NCI-H1105 treated with DMSO at 0.1 percent for 48 hours (cell line): ENCODE measurements at regions not wholly inside any gene's neighbourhood (a gene's known extent, or its start where the extent isn't known, plus 50 kb on each side); places are given as distances from the start of the nearest gene placed in this dataset.

Experiments
- DNase-seq: peaks from one replicate; lab custom pipeline; 2025; lab: John Stamatoyannopoulos, UW

DNA sequence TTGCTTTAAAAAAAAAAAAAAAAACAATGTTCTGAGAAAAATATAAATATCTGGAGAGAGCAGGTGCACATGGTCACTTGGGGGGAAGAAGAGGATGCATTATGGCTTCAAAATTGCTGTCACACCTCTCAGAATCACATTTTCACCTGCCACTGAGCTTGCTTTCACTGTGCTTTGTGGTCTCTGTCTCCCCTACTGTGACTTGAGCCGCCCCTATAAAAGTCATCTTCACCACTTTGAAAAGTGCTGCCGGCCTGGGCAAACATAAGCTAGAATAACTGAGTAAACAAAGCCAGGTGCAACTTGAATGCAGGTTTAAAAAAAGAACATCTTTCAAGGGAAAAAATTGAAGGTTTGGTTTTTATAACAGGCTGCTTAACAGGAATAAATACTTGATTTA lies 368.1 kb upstream of the GRIA1 start:
- DNase-seq: peak; percentile 95

DNA sequence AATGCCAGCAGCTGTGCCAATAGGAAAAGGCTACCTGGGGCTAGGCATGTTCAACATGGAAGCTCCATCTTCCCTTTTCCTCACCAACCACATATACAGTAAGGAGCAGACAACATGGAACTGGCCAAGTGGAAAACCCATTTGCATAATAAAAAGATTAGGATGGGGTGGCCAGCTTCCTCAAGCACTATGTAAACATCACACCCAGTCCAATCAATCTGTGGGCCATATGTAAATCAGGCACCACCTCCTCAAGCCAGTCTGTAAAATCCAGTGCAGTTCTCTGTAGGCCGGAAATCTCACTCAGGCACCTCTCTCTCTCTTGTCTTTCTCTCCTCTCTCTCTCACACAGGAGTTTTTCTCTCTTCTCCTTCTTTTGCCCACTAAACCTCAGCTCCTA lies 360.2 kb upstream of the GRIA1 start:
- DNase-seq: peak; percentile 10

DNA sequence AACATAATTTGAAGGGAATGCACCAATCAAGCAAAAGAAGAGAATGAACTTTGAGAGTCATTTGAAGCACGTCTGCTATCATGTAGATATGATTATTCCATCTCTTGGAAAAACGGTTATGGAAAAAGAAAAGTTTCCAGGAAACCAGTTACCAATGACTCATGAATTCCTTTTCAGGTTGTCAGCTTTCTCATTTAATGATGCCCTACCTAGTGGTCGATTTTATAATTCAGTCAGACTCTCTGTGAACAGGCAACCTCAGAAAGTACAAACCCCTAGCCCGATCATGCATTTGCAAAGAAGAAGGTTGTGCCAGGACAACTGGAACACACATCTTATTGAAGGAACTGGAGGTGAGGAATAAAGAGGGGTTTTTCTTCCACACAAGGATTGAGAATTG lies 355.1 kb upstream of the GRIA1 start:
- DNase-seq: no peak

DNA sequence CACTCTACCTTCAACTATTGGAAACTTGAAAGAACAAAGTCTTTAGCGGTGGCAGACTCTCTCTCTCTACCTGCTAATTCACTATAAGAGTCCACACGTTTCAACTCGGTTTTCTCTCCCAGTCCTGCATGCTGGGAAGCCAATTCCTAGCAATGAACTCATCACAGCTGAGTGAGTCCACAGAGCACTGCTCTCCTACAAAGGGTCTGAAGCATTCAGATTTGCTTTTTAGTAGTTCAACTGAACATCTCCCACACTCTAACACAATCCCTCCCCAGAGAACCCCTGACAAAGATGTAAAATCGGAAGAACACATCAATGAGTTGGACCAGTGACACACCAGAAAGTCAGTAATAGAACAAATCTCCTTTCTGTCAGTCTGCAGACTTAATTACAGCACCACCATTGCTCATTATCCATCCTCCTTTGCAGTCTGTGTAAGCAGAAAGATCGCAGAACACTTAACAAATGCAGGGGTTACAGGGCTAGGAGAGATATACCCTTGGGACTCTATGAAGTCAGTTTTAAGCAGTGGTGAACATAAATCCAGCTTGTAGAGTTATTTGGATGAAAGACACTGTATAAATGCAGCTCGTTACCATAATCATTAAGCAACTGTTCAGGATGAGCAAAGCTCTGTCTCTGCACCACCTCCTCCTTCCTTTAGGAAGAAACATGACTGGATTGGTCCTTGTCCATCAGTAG lies 353.4 kb upstream of the GRIA1 start:
- DNase-seq: no peak

DNA sequence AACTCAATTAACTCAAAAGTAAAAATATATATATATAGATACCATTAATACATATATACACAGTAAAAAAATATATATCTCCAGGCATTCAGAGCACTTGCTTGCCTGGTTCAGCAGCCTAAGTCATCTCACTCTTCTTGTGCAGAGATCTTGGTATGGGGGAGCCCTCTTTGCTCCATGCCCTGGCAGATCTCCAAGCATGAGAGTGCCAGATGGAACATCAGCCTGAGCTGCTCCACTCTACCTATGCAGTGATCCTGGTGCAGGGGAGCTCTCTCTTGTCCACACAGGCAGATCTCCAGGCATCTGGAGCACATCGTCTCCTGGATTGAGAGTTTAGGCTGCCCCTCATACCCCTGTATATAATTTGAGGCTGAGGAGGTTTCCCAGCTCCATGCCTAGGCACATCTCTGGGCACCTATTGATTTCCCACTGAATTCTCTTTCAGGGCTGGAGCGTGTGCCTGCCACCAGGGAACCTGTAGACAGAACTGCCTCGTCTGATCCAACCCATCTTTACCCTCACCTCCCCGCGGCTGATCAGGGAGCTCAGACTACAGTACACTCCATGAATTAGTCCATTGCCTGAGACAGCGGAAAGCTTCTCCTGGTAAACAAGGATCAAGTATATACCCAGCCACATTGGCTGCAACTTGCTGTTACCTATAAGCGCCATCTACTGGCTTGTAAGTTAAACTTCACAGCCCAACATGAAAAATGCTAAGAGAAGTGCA lies 342.4 kb upstream of the GRIA1 start:
- DNase-seq: peak; percentile 82

DNA sequence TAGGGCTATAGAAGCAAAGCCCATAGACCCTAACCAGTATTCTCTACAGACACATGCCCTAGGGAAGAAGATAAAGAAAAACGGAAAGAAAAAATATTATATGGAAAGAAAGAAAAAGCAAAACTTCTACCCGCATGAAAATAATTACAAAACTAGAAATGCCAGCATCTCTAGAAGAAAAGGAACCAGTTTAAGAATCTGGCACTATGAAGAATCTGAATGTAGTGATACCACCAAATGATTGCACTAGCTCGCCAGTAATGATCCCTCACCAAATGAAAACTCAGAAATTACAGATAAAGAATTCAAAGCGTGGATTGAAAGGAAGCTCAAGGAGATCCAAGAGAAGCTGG lies 341.9 kb upstream of the GRIA1 start:
- DNase-seq: no peak

DNA sequence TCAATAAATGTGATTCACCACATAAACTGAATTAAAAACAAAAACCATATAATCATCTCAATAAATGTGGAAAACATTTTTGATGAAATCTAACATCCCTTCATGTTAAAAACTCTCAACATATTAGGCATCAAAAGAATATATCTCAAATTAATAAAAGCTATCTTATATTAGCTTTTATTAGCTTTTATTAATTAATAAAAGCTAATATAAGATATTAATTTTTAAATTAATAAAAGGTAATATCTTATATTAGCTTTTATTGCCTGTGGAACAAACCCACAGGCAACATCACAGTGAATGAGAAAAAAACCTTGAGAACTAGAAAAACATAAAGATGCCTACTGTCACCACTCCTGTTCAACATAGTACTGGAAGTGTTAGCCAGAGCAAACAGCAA lies 338.9 kb upstream of the GRIA1 start:
- DNase-seq: no peak

DNA sequence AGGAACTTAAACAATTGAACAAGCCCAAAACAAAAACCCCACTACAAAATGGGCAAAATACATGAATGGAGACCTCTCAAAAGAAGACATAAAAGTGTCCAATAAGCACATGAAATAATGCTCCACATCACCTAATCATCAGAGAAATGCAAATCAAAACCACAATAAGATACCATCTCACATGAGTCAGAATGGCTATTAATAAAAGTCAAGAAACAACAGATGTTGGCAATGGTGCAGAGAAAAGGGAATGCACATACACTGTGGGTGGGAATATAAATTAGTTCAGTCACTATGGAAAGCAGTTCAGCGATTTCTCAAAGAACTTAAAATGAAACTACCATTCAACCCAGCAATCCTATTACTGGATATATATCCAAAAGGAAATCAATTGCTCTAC lies 337.4 kb upstream of the GRIA1 start:
- no peak for DNase-seq

DNA sequence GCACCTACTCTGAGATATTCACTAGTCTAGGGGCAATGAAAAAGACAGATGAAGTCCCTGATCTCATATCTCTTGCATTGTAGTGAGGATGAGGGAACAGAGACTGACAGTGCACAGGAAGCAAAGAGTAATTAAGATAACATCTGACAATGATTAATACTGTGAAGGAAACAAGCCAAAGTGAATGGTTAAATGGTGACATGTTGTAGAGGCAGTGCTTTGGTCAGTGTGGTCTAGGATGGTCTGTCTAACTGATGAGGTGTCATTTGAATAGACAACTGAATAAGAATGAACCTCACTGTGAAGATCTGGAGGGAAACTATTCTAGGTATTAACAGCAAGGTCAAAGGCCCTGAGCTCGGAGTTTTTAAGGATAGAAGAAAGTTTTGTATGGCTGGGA lies 333.3 kb upstream of the GRIA1 start:
- no peak for DNase-seq

DNA sequence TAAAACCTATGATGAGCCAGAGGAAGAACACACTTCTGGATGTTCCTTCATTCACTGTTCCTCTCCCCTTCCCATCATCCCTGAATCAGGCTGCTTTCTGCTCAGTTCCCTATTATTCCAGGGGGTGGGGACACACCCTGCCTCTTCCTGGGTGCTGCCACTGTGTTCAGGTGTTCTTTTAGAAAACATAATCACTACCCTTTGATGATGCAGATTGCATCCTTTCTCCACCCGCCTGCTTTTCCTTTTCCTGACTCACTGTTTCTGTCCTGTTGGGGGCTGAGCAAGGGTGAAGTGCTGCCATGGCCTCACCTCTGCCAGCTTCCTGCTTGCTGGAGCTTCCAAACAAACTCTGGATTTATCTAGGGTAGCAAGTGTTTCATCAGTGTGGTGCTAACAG lies 331.9 kb upstream of the GRIA1 start:
- no peak for DNase-seq

DNA sequence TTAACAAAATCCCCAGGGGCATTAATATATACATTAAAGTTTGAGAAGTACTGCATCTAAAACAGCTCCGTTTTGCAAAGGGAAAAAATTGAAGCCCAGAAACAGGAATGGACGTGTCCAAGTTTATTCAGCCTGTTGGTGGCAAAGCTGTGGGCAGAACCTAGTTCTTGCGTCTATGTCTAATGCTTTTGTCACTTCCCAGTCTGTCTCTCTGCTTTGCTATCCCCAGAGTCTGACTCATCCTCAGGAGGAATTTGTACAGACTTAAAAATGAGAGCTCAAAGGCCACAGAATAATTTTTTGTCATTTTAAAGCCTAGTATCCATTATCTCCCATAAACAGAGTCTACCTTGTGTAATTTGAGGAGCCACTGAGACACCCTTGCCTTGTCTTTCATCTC lies 330.9 kb upstream of the GRIA1 start:
- no peak for DNase-seq

DNA sequence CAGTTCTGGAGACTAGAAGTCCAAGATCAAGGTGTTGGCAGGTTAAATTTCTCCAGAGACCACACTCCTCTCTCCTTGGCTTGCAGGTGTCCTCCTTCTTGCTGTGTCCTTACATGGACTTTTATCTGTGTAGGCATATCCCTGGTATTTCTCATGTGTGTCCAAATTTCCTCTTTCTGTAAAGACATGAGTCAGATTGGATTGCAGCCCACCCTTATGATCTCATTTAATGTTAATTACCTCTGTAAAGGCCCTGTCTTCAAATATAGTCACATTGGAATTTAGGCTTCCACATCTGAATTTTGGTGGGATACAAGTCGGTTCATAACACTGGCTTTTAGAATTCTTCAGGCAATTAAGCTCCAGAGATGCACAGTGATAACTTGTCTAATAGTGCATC lies 322.2 kb upstream of the GRIA1 start:
- DNase-seq: no peak

DNA sequence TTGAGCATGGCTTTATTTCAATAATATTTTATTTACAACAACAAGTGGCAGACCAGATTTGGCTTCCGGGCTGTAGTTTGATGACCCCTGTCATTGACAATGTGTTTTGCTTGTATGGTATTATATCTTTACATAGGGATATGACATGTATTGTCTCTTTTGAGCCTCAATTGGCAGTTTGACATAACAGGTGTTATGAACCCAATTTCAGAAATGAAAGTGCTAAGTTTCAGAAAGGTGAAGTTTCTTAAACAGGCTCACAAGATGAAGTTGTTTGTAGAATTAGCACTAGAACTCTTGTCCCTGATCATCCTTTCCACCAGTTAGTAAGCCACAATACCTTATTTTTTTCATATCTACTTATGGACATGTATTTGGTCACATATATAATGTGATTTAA lies 303.0 kb upstream of the GRIA1 start:
- DNase-seq: no peak

DNA sequence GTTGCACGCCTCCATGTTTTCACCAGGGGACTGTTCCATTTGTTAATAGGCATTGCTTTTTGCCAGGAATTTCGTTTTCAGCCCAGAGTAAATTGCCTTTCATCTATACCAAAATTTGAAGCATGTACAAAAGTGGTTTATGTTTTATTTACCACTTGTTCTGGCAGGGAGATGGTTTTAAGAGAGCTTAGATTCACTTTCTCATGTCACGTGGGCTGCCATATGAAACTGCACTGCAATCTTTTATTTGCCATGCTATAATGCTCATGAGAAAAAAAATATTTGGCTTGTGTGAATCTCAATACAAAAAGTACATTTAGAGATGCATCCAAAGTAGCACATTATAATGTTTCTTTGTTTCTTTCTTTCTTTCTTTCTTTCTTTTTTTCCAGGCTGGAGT lies 284.1 kb upstream of the GRIA1 start:
- no peak for DNase-seq

DNA sequence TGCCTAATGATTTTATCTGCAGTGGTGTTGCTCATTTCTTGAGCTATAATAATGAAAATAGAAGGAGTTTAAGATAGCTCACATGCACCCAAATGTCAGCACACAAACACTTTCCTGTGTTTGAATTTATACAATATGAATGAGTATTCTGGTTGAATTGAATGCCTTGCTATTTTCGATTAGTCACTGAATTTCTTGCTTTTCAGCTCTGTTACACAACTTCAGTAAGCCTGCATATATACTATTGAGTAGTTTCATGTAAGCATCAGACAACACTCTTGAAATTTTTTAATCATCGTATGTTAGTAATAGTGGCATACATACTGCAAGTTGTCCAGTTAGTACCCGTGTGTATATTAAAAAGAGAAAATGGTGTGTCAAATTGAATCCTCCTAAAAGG lies 281.5 kb upstream of the GRIA1 start:
- DNase-seq: no peak

DNA sequence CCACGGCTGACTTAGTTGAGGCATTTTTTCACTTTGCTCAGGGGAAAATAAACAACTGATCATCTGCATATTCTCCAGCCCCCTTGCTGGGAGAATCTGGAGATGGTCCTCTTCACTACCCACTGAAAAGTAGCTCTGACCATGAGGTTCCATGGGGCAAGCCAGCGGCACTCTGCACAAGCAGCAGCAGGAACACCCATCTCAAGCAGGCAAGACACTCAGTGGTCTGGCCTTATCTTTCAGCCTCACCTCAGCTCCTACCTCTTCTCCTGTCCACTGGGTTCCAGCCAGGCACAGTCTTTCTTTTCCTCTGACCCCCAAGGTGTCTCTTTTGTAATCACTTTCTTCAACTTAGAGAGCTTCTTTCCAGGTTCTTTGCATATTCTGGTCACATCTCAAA lies 280.8 kb upstream of the GRIA1 start:
- DNase-seq: no peak

DNA sequence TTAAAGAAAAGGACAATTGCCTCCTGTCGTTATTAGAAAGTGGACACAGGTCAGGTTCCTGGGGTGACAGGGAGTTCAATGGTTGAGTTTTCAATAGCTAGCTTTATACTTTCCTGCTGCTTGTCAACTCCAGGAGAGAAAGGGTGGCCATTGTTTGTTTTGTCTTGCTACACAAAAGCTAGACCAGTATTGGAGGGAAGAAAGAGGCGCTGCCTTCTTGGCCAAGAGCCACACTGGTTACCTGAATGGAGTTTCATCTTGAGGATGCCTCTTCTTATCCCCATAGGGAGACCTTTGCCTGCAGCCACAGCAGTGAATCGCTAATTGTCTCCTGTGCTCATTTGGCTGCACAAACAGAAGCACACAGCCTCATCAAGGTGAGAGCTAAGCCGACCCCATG lies 279.4 kb upstream of the GRIA1 start:
- DNase-seq: no peak

DNA sequence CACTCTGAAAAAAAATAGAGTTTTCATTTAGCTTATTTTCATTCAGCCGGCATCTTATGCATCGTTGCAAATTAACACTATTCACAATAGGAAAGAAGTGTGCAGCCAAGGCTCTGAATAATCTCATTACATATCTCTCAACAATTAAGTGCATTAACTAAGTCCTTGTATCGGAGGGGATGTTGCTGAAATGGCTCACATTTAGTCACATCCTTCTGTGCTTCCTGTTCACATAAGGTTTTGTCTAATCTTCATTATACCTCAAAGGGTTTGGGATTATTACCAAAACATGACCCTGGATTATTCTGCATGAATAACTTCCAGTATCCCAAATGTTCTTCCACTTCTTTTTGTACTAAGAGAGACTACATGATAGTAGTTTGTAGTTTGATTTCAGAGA lies 278.0 kb upstream of the GRIA1 start:
- no peak for DNase-seq

DNA sequence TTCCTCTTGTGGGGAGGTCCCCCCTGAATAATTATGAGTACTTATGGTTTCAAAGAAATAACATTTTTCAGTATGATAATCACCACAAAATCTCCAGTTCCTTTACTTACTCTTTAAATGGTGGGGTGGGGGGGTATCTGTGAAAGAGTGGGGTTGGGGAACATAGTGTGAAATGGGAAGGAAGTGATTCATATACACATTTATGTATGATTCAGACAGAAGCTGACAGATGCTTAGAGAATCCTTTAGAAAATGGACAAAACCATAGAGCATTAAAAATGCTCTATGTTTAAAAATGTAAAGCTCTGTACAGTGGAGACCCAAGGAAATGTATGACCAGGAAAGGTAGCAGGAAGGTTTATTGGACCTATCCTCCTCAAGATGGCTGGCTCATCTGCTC lies 267.5 kb upstream of the GRIA1 start:
- no peak for DNase-seq

DNA sequence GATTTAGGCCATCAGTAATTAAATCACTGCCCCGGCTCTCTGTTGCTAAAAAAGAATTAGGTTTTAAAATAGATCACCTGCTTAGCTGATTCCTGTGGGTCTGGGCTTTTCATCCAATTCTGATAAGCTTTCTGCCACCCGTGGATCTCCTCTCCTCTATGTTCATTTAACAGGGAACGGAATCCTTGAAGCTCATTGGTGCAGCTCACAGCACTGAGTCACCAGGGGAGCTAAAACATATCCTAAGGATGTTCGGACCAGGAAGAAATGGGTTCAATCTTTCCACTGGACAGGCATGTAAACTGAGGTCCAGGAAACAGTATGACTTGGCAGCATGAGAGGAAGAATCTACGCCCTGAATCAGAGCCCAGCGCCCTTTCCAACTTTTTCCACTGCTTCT lies 267.1 kb upstream of the GRIA1 start:
- DNase-seq: no peak

DNA sequence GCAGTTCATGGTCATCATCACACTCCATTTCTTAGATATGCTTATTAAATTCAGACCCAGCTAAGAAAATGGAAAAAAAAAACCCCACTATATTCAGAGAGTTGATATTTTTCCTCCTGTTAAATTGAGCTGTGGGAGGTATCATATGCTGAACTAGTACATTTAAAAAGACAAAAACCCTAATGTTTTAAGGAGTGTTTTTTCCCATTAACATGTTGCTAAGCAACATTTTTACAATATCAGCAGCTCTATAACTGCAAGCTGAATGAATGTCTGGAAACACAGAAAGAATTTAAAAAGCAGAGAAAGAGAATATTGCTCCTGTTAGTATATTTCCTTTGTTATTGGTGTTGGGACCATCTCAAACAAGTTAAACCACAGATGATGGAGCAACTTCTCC lies 265.8 kb upstream of the GRIA1 start:
- DNase-seq: no peak

DNA sequence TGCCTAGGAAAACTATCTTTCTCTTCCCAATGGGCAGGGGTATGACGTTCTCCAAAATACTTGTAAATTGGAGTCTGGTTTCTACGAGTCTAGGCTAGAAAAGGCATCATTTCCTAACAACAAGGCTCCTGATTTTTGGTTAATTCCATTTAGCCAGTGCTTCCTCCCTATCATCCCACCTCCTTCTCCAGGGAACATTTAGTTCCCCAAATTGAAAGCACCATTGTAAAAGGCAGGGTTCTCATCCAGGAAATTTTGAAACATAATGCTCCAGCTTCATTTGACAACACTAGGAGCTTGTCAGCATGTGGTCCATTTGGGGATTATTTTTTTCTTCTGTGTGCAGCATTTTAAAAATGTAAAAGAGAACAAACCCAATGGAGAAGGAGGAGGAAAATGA lies 256.5 kb upstream of the GRIA1 start:
- no peak for DNase-seq

DNA sequence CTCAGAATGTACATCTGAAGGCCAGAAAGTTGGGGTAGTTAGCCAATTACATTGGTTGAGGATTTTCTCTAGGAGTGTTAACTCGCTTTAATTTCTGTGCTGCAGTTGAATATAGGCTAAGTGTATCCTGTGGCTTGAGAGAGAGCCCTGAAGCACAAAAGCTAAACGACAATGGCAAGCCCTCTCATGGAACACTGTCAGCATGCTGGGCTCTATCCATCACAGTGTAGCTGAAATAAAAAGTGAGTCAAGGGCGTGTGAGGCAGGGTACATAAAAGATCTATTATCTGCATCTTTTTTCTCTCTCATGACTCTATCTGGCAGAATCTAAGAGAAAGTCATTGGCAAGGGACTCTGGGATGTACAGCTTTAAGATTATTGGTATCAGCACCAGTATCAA lies 254.2 kb upstream of the GRIA1 start:
- no peak for DNase-seq

DNA sequence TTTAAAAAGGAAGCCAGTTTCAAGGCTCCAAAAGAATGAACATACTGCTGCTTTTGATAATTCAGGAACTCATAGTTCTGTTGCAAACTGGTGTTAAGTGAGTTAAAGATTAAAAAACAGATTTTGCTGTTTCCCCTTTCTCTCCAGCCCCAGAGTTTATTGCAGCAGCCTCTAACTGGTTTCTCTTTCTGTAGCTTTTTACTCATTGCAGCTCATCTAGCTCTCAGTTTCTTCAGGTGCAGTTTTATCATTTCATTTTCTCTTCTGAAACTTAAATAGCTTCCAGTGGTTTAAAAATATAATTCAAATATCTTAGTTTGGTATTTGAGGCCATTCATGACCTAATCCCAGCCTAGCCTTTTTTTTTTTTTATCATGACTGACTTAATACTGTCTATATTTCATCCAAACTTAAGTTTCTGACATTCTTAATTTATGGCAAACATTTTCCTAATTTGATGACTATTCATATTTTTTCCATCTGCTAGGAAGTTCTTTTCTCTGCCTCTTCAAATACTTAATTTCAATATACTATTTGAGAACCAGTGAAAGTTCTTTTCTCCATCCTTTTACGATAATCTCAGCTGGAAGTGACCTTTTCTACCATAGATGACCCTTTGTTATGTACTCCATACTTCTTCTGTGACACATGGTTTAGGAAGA lies 252.7 kb upstream of the GRIA1 start:
- DNase-seq: no peak
